ENCODE measurements at regions not wholly inside any gene's neighbourhood (a gene's known extent, or its start where the extent isn't known, plus 50 kb on each side); places are given as distances from the start of the nearest gene placed in this dataset.

- TF ChIP-seq, protein P1, sequence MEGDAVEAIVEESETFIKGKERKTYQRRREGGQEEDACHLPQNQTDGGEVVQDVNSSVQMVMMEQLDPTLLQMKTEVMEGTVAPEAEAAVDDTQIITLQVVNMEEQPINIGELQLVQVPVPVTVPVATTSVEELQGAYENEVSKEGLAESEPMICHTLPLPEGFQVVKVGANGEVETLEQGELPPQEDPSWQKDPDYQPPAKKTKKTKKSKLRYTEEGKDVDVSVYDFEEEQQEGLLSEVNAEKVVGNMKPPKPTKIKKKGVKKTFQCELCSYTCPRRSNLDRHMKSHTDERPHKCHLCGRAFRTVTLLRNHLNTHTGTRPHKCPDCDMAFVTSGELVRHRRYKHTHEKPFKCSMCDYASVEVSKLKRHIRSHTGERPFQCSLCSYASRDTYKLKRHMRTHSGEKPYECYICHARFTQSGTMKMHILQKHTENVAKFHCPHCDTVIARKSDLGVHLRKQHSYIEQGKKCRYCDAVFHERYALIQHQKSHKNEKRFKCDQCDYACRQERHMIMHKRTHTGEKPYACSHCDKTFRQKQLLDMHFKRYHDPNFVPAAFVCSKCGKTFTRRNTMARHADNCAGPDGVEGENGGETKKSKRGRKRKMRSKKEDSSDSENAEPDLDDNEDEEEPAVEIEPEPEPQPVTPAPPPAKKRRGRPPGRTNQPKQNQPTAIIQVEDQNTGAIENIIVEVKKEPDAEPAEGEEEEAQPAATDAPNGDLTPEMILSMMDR (conservative IDR thresholded peaks at IDR 0.05): no peak
- TF ChIP-seq ZFX (IDR thresholded peaks at IDR 0.05): no peak
- no peak overlapping the region for H3K27ac ChIP-seq
Measured at GRCh38 chr20:24763386-24764026, 185.6 kb upstream of the CST7 start.

GRCh38 chr20:24764027-24764793 is 184.9 kb upstream of the CST7 start:
- TF ChIP-seq ZFX (IDR thresholded peaks at IDR 0.05): no peak
- TF ChIP-seq, protein P1 (conservative IDR thresholded peaks at IDR 0.05): no peak
- H3K27ac ChIP-seq: no peak overlapping the region

- no peak overlapping the region for H3K27ac ChIP-seq
- TF ChIP-seq, protein P1 (conservative IDR thresholded peaks at IDR 0.05): no peak
- no peak for TF ChIP-seq ZFX (IDR thresholded peaks at IDR 0.05)
Measured at GRCh38 chr20:24764794-24765202, 184.3 kb upstream of the CST7 start.

DNA sequence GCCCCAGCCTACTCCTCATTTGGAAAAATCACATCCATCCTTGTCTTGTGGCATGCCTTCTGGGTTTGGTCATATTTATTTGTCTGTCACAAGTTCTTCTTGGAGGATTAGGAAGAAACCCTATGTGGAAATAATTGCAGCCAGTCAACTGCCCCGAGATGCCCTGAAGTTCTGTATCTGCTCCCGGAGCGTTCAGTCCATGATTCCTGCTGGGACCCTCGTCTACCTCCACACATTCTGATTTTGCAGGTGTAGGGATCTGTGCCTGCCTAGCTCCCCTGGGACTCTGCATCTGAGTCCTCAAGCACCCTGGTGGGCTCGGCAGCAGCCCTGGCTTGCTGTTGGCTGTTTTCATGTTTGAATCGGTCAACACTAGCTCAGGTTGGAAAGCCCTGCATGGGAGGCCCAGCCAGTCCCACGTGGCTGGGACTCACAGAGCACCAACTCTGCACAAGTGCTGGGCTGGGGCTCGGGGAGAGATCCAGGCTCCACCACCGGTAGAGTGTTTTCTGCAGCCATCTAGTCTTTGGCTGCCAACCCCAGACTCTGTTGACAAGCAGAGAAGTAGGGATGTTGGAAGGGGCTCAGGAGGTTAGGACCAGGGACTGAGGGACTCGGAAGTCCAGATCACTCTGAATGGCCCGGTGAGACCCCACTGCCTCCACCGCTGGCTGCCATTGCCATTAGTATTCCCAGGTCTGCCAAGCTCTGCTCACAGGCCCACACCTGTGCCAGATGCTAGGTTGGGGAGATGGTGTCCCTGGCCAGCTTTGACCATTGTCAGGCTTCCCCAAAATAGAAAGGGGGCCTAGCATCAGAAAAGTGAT is 183.5 kb upstream of the CST7 start:
- no peak for TF ChIP-seq ZFX (IDR thresholded peaks at IDR 0.05)
- TF ChIP-seq, protein P1 (conservative IDR thresholded peaks at IDR 0.05): no peak
- no peak overlapping the region for H3K27ac ChIP-seq

DNA sequence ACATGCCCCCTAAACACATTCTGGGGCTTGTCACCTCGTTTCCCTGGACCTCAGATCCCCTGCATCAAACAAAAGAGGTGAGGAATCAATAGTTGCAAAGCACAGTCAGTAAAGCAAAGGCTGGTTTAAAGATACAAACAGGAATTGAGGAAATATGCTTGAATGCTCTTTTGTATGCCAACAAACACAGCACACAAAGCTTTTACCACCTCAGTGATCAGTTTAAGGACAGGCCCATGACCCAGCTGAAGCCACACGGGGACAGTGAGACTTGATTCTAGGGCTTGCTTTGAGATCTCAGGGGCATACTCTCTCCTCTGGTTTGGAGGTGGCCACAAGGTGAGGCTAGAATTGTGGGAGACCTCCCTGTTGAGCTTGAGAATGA is 182.9 kb upstream of the CST7 start:
- TF ChIP-seq, protein P1 (conservative IDR thresholded peaks at IDR 0.05): no peak
- TF ChIP-seq ZFX (IDR thresholded peaks at IDR 0.05): no peak
- no peak overlapping the region for H3K27ac ChIP-seq

DNA sequence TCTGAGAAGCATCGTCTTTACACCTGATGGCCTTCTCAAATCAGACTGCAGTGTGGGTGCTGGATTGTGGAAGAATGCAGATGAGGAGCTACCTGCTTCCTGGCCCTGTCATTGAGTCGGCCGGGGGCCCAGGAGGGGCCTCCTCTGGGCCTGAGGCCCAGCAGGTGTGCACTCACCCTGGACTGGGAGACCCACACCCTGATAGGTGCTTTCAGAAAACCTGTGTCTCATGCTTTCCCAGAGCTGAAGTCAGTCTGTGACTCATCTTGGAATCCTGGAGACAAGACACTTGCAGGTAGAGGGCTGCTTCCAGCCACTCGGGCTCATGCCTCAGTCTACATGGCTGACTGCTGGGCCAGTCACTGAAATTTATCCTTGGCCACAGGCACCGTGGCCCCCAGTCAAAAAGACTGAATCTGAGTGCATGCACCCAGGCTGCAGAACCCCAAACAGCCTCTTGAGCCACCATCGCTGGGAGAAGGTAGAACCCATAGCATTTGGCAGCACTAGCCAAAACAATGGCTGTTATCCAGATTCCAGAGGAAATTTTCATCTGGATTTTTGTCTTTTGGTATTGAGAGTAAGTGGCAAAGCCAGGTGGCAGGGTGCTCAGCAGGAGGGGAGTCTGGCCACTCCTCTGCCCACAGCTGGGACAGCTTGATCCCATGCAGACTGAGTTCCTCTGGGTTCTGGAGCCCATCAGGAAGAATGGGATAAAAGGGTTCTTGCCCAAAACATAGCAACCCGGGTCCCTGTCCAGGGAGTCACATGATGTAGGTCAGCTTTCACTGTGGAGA is 182.0 kb upstream of the CST7 start:
- TF ChIP-seq, protein P1 (conservative IDR thresholded peaks at IDR 0.05): no peak
- TF ChIP-seq ZFX (IDR thresholded peaks at IDR 0.05): no peak
- no peak overlapping the region for H3K27ac ChIP-seq

Measured in C4-2B (cell line).